Fibroblast of skin of left quadriceps (primary cell): ENCODE measurements at regions not wholly inside any gene's neighbourhood (a gene's known extent, or its start where the extent isn't known, plus 50 kb on each side); places are given as distances from the start of the nearest gene placed in this dataset.
A peak's percentile ranks its signal among the peaks of the same experiment; 100 is the strongest.

Experiments
- DNase-seq, 2 experiments: peaks; one replicate each; pipeline ENCODE4 v3.0.0-alpha.2; 2013; ENCODE audit warnings: low read depth in 2 of 2

DNA sequence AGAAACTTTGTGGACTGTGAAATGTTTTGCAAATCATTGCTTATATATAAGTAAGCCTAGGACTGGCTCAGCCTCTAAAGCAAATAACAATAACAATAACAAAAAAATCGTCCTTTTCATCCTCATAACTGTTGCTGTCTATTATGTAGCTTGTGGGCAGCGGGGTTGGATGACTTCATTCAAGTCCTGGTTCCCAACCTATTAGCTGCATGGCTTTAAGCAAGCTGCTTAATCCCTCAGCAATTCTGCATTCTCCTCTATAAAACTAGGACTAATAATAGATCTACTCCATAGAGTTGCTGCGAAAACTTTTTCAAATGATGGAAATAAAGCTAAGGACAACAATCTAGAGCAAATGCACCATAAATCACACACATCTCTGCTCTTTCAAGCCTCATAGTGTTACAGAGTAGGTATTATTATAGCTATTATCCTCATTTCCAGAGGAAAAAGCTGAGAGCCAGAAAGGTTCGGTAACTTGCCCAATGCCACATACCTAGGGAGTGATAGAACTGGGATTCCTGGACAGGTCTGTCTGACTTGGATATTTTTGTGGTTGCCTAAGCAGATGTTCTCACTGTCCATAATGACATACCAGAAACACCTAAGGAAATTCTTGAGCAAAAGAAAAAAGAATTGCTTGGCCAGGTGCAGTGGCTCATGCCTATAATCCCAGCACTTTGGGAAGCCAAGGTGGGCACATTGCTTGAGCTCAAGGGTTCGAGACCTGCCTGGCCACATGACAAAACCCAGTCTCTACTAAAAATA lies 98.8 kb upstream of the ADRA1B start:
- no peak for DNase-seq

DNA sequence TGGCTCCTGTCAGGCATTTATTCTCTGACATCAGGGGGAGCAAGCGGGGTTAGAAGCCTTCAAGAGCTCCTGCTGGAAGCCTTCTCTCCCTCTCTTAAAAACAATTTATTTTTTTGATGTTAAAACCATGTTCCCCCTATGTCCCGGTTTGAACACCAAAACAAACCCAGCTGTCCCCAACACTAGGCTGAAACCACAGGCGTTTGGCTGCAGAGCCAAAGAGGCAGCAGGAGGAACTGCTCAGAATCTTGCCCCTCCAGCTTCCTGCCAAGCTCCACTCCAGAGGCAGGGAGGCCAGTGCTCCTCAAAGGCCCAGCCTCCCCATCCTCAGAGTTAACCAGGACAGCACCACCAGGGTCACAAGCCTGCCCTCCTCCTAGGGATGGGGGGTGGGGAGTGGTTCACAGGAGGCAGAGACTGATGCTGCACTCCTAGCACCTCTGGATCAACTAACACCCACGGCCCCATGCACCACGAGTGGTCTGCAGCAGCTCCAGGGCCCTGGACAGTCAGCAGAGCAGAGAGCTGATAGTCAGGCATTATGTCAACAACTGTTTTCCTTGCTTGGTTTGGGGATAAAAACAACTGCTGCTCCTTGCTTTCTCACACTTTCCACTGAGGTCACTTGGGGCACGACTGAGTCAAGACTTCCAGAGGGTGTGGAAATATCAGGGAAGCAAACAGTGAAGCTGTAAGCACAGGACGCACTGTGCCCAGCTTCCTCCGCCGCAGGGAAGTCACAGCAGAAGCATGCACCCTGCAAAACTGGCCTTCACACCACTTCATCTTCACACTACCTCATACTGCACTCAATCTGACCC lies 96.5 kb upstream of the ADRA1B start:
- no peak for DNase-seq

DNA sequence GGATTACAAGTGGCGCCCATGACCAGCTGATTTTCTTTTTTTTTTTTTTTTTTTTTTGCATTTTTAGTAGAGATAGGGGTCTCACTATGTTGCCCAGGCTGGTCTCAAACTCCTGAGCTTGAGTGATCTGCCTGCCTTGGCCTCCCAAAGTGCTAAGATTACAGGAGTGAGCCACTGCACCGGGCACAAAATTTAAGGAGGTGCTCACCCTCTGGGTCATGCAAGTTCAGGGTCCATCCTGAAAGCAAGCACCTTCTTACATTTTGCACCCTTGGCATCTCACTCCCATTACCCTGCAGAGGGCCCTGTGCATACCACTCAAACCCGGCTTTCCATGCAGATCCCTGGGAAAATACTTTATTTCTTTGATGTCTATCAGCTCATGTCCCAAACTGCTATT lies 95.6 kb upstream of the ADRA1B start:
- no peak for DNase-seq

DNA sequence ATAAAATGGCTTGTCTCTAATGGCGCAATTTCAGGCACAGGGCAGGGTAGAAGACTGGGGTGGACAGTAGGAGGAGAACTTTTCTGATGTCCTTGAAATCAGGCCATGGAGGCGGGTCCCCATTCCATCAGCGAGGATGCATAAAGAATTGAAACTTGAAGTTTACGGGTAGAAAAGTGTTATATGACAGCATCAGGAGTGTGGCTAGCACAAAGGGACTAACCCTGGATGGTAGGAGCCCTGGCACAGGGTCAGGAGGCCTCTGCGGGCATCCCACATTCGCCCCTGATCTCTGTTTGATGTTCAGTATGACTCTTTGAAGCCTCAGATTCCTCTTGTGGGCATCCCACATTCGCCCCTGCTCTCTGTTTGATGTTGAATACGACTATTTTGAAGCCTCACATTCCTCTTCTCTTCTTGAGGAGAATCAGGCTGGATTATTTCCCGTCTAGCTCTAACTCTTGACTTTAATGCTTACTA lies 94.8 kb upstream of the ADRA1B start:
- DNase-seq = no peak

DNA sequence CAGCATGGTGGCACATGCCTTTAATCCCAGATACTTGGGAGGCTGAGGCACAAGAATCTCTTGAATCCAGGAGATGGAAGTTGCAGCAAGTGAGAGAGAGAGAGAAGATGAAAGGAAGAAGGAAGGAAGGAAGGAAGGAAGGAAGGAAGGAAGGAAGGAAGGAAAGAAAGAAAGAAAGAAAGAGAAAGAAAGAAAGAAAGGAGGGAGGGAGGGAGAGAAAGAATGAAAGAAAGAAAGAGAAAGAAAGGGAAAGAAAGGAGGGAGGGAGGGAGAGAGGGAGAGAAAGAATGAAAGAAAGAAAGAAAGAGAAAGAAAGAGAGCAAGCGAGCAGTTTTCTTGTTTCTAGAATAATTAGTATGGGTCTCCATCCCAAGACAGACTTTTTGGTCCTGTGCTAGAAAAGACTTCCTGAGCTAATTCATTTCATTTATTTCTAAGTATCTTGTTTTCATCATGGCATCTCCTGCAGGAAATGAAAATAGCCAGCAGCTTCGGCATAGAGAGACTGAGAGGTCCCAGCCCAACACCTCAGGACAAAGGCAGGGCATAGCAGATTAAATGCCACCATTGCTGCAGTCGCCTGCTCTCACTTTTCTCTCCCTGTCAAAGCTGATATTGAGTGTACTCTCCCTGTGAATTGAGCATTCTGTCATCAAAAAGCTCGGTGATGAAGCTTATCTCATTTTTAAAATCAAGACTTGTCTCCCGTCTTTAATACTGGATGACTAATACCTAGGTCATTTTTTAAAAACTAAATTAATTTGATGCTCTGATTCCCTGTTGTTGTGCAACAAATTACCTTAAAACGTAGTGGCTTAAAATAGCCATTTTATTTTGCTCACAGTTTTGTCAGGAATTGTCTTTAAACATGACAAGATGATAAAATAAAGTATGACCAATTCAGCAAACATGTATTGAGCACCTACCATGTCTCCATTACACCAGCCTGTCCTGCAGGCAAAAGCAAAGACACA lies 91.8 kb upstream of the ADRA1B start:
- no peak for DNase-seq

DNA sequence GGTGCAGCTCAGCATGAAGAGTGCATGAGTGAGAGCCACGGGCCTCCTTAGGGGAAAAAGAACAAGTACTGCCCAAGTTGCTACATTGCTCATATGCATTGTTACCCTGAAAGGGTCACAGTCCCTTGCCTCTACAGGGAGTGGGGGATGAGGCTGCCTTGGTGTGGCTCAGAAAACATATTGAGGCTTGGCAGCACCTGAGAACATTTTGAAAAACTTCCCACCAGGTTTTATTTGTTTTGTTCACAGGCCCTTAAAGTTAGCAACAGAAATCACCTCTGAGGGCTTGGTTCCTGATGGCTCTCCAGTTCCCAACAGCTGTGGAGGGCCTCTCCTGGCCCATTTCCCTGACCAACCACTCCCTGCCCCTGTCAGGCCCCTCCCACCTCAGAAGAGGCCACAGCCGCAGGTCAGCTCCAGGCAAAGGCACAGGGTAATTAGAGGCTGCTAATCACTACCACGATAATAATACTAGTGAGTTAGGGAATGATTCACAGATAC lies 90.7 kb upstream of the ADRA1B start:
- DNase-seq = no peak

DNA sequence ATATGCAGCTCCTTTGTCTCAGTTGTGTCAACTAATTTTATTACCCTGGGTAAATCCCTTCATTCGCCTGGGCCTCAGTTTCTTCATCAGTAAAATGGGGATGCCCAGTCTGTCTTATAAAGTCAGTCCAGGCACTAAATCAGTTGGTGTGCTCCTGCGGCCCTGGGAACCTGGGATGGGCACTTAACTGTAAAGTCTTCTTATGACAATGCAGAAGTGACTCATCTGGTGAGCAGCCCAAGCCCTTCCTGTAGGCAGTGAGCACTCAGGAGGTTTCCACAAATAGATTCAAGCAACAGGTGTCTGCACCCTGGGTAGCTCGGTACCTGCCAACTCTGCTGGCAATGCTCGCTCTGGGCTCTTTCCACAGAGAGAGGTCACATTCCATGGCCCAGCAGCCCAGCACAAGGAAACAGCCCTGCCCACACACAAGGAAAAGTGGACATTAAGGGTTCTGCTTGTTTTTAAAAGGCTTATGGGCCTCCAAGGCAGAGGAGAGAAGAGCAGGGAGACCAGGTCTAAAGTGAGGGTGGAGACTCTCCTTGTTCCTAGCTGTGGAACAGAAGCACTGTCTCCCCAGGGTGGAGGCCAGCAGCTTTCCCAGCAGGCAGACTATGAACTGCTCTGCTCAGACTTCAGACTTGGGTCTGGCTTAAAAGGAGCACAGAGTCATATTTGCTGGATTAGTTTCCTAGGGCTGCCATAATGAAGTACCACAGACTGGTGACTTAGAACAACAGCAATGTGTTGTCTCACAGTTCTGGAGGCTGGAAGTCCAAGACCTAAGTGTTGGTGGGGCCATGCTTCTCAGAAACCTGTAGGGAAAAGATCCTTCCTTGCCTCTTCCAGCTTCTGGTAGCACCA lies 89.7 kb upstream of the ADRA1B start:
- DNase-seq = no peak

DNA sequence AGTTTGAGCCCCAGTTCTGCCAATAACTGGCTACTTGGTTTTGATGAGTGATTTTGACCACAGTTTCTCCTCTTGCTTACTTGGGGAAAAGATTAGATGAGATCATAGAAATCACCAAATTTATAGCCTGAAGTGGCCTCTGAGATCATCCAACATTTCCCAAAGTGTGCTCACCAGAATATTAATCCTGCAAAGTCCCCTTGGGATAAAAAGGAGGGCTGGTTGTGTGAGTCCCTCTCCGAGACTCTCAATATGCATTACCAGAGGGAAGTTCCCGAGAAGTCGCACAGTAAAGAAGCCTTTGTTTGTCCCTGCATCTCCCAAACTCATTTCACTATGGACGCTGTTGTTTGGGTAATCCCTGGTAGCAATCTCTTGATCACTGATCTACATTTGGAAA lies 88.4 kb upstream of the ADRA1B start:
- DNase-seq = no peak

DNA sequence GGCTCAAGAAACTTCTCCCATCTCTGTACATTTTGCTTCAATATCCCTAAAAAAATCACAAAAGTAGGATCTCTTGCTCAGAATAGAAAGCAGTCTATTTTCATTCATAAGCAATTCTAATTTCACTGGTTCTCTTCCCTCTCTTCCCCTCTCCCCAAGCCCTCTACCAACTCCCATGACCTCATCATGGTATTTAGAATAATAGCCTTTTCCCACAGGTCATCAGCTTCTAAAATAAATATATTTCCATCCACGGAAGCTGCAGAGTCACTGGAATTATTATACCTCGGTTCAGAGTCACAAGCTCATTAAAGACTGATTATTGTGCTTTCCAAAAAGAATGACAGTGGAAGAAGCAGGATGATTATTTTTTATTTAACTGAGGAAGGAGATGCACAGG lies 84.2 kb upstream of the ADRA1B start:
- no peak for DNase-seq

DNA sequence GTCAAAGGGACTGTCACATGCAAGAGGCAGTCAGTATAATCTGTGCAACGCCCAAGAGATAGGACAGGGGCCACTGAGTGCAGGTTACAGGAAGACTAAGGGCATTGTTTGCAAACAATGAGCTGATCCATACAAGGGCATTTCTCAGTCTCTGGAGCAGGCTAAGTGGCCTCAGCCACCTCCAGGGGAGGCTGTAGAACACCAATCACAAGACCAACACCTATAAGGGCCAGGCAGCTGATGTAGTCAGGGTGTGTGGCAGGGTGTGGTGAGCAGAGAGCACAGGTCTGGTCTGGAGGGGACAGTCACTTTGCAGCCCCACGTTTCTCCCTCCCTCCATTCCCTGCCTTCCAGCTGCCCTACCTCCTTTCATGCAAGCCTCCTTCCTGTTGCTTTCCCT lies 83.2 kb upstream of the ADRA1B start:
- no peak for DNase-seq

DNA sequence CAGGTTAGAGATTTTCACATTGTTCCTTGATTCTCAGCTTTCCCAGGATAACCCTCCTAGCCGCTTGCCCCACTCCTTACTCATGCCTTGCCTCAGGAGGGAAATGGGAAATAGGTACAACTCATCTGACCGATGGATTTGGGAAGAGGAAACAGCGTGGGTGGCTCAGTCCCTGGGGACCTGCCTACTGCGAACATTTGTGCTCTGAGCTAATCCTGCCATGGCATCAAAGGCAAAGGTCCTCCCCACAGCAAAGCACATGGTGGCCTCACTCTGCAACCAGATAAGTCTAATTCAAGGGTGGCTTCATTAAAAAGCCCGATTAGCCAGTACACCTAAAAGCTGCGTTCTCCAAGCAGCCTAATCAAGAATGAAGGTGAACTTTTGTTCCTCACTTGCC lies 82.4 kb upstream of the ADRA1B start:
- DNase-seq = no peak

DNA sequence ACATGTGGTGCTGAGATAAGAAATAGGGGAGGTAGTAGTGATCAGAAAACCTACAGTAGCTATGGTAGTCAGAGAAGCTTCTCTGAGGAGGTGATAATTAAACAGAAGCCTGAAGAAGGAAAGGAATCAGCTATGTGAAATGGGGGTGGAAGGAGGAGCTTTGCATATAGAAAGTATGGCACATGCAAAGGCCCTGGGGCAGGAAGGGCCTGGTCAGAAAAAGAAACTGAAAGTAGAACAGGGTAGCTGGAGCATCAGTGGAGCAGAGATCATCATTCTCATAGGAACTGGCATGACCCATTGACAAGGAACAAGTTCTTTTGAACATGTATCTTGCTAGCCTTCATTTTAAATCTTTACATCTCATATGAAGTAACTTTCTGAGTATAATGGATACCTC lies 80.7 kb upstream of the ADRA1B start:
- DNase-seq = no peak

DNA sequence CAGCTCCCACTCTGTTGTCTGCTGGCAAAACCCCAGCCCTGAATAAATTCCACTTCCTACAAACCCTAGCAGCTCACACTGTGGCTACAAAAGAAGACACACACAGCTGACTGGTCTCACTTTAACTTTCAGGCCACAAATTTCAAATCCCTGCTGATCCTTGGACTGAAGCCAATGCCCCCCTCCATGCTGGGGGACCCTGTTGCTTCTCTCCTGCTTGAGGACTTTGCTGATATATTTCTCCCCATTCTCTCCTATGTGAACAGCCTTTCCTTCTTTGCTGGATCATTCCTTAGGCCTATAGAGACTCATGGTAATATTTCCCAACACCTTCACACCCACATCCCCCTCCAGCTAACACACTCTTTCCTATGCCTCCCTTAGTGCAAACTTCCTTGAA lies 79.6 kb upstream of the ADRA1B start:
- no peak for DNase-seq

DNA sequence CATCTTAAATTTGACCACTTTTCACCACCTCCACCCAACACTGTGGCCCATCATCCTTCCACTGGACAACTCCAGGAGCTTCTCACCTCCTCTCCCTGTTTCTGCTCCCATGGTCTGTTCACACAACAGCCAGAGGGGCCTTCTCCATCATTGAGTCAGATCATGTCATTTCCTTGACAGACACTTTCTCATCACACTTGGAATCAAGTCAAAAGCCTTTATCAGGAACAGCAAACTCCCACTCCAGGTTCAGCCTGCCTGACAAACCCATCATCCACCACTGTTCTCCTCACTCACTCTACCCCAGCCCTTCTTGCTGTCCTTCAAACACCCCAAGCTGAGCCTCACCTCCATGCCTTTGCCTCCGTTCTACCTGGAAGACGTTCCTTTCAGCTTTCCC lies 78.4 kb upstream of the ADRA1B start:
- DNase-seq = no peak

DNA sequence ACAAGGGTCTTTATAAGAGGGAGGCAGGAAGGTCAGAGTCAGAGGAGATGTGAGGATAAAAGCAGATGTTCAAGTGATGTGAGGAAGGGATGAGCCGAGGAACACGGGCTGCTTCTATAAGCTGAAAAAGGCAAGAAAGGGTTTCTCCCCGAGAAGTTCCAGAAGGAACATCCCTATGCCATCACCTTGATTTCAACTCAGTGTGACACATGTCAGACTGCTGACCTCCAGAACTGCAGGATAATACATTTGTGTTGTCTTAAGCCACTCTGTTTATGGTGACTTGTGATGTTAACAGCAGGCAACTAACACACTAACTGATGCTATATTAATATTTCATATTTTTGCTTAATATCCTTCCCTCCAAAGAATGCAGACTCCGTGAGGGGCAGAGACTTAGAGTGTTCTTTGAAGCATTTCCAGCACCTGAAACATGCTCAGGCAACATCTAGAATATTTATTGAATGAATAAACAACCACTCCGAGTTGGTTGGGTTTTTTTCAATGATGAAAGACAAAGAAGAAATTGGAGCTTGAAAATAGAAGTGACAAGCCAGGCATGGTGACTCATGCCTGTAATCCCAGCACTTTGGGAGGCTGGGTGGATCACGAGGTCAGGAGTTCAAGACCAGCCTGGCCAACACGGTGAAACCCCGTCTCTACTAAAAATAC lies 77.6 kb upstream of the ADRA1B start:
- DNase-seq = no peak

DNA sequence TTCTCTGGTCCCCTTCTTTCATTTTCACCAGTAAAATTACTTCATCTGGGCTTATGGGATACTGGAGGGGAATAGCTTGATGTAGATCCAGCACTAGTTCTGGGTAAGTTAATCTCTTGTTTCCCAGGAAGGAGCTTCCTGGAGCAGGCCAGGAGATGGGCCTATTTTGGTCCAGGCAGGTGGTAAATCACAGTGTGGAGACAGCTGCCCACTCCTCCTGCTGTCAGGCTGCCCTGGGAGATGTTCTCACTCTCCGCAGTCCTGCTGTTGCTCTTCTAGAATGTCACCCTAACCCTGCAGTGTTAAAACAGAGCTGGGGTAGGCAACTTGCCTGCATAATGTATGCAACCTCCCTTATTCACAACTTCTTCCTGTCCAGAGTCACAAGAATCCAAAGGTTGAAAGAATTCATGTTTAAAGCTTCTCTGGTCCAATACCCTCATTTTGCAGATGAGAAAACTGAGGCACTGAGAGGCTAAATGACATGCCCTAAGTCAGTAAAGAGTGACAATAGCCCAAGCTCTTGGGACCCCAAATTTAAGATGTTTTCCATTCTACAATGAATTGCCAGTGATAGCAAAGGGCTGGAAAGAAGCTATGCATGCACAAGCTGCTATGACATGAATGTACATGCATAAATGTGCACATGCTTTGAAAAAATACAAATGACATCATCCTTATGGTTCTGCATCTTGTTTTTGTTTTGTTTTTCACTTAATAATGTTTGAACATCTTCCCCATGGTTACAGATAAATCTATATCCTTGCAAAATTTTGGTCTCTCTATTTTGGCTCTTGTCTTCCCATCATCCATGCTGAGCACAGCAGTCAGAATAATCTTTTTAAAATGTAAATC lies 71.8 kb upstream of the ADRA1B start:
- DNase-seq = no peak

DNA sequence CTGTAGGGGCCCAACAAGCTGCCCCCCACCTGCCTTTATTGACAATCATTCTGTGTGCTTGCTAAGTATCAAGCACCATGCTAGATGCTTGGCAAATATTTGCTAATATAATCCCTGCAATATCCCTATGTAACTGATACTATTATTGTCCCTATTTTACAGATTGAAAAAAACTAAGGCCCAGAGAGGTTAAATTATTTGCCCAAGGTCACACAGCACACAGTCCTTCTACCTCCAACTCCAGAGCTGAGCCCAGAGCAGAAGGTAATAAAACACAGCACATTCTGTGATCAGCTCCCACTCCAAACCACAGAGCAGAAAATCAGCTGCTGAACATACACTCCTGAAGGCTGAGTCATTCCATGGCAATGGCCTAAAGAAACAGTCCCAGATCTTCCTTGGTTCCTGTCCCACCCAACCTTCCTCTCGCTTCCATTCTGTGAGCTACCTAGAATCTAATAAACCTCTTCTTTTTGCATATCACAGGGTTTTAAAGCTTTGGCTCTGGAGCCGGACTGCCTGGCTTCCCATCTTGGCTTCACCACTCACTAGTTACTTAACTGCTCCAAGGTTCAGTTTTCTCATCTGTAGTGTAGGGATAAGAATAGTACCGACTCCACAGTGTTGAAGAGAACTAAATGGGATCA lies 66.7 kb upstream of the ADRA1B start:
- DNase-seq = peak; percentile 68 to 69

DNA sequence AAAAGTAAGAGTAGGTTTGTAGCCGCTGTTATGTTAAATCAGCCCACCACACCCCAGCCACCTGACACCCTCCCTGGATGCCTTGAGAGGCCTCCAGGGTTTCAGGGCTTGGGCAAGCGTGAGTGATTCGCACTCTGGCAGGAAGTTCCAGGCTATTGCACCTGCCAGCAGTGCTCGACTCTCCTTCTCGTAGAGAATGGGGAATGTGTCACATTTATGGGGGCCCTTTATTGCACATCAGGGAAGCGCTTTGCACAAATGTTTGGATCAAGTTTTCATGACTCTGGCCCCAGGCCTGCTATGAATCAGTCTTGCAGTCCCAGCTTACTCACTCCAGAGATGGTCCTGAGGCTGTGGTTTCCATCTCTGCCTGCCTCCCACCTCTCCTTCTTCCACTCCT lies 66.1 kb upstream of the ADRA1B start:
- peak; percentile 31 to 42 for DNase-seq

DNA sequence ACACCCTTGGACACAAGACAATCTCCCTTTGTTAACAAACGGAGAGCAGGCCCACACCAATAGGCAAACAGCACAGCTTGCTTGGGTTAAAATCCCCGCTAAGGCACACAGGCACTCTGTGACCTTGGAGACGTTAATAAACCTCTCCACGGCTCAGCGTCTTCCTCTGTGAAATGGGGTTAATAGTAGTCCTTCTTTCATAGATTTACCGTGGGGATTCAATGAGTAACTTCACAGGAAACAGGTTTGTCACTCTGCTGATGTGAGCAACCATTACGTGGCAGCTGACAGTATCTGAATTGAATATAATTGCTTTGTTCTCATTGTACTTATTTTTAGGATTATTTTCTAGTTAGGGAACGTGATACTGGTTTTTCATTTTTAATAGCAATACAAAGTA lies 65.2 kb upstream of the ADRA1B start:
- no peak for DNase-seq
